ENCODE measurements at regions not wholly inside any gene's neighbourhood (a gene's known extent, or its start where the extent isn't known, plus 50 kb on each side); places are given as distances from the start of the nearest gene placed in this dataset.
"Not testable (repeated sequence)": the region's sequence is repeated elsewhere in the genome, so short reads cannot be mapped to it uniquely, and the experiment has no call there.

DNA sequence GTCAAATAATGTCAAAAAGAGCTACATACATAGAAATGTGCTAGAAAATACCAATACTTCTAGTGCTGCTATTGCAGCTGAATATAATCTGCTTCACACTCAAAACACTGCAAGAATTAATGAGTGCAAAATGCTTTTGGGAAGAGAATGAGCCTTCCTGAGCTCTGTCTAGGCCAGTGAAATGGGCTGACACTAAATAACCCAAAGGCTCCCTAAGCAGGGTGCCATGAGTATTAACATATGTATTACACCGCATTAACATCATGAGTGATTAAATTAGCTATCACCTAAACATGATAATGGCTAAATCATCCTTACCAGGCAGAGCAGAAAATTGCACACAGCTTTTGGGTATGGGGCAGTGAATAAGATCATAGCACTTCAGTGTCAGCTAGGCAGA, 806.3 kb upstream of the NECTIN3 start:
- no peak for FAIRE-seq
- no peak for TF ChIP-seq POLR2A (IDR thresholded peaks at IDR 0.05; ENCODE audit: low read depth, low read length)
- DNase-seq (ENCODE audit: insufficient read length, low spot score) = no peak

- no peak for DNase-seq (ENCODE audit: insufficient read length, low spot score)
Observed at GRCh38 chr3:110267304-110267845, 804.2 kb upstream of the NECTIN3 start.

DNA sequence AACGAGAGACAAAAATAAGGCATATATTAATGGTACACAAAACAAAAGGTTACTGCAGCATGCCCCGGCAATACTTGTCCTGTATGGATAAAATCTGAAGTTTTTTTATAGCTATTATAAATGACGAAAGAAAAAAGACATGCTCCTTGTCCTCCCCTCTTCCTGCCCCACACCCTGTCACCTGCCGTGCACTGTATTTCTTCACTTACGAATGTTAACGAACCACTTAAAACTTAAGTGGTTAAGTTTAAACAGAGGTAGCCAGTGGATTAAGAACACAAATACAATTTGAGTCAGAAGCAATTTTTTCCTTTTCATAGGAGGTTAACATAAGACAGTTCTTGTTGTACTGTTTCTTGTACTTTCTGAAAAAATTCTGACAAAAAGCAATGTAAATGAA, 799.1 kb upstream of the NECTIN3 start:
- DNase-seq (ENCODE audit: insufficient read length, low spot score) (no peak), FAIRE-seq (no peak)
- TF ChIP-seq POLR2A (IDR thresholded peaks at IDR 0.05; ENCODE audit: low read depth, low read length) = no peak

More at GRCh38 chr3:110267304-110267845, 804.2 kb upstream of the NECTIN3 start:
- FAIRE-seq = no peak
- no peak for TF ChIP-seq POLR2A (IDR thresholded peaks at IDR 0.05; ENCODE audit: low read depth, low read length)

DNA sequence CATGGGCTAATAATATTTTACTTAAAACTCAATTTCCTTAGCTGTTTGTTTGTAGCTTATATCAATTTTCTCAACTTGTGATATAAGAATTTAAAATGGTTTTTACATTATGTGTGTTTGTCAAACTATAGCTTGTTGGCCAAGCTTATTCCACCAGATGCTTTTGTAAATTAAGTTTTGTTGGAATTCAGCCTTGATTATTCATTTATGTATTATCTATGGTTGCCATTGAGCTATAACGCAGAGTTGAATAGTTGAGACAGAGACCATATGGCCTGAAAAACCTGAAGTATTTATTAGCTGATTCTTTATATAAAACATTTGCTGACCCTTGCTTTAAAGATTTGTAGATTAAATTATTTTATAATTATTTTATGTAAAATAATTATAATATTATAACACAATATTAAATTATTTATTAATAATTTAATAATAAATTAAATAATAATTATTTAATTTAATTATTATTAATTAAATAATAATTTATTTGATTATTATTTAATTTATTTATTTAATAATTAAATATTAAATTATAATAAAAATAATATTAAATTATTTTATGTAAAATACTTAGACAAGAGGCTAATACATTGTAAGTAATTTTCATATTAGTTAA, 779.6 kb upstream of the NECTIN3 start:
- FAIRE-seq (no peak), DNase-seq (ENCODE audit: insufficient read length, low spot score) (no peak)
- TF ChIP-seq POLR2A (IDR thresholded peaks at IDR 0.05; ENCODE audit: low read depth, low read length) = no peak

DNA sequence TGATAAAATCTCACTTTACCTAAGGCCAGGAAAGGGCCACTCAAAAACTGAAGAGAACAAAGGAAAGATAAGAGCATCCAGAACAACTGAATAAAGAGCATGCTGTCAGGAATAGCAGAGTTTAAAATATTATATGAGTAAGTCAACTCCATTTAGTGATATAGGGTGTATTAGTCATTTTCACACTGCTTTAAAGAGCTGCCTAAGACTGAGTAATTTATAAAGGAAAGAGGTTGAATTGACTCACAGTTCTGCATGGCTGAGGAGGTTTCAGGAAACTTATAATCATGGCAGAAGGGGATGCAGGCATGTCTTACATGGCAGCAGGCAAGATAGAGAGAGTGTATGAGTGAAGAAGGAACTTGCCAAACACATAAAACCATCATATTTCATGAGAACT, 778.0 kb upstream of the NECTIN3 start:
- FAIRE-seq (no peak), DNase-seq (ENCODE audit: insufficient read length, low spot score) (no peak)
- no peak for TF ChIP-seq POLR2A (IDR thresholded peaks at IDR 0.05; ENCODE audit: low read depth, low read length)

- FAIRE-seq = no peak
- DNase-seq (ENCODE audit: insufficient read length, low spot score) = no peak
- no peak for TF ChIP-seq POLR2A (IDR thresholded peaks at IDR 0.05; ENCODE audit: low read depth, low read length)
Observed at GRCh38 chr3:110296885-110297284, 774.7 kb upstream of the NECTIN3 start.

GRCh38 chr3:110301781-110302180, 769.8 kb upstream of the NECTIN3 start:
- no peak for TF ChIP-seq POLR2A (IDR thresholded peaks at IDR 0.05; ENCODE audit: low read depth, low read length)
- FAIRE-seq (no peak), DNase-seq (ENCODE audit: insufficient read length, low spot score) (no peak)

GRCh38 chr3:110307065-110307809, 764.4 kb upstream of the NECTIN3 start:
- no peak for TF ChIP-seq POLR2A (IDR thresholded peaks at IDR 0.05; ENCODE audit: low read depth, low read length)
- DNase-seq (ENCODE audit: insufficient read length, low spot score) = no peak
- no peak for FAIRE-seq

- FAIRE-seq (no peak), DNase-seq (ENCODE audit: insufficient read length, low spot score) (no peak)
- no peak for TF ChIP-seq POLR2A (IDR thresholded peaks at IDR 0.05; ENCODE audit: low read depth, low read length)
Observed at GRCh38 chr3:110311541-110311940, 760.1 kb upstream of the NECTIN3 start.

- DNase-seq (ENCODE audit: insufficient read length, low spot score) = peak; percentile 10
- FAIRE-seq = peak; percentile 97
- TF ChIP-seq POLR2A (IDR thresholded peaks at IDR 0.05; ENCODE audit: low read depth, low read length) = no peak
Observed at GRCh38 chr3:110314512-110315114, 757.0 kb upstream of the NECTIN3 start.

DNA sequence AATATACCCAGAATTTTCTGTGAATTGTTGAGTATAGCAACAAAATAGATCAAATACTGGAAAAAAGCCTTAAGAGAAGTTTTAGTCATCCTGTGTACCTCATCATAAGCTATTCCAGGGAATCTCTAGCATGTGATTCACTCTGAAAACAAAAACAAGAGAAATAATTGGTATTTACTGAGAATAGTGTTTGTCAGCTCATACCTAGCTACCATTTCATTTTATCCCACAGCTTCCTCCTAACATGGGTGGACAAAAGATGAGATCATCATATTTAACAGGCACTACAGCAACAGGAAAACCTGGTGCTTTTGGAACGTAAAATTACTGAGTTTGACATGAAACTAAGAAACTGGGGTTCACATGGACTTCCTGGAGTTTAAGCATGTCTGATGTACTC, 753.5 kb upstream of the NECTIN3 start:
- DNase-seq (ENCODE audit: insufficient read length, low spot score) (no peak), FAIRE-seq (peak; percentile 57)
- TF ChIP-seq POLR2A (IDR thresholded peaks at IDR 0.05; ENCODE audit: low read depth, low read length) = no peak

- FAIRE-seq = no peak
Observed at GRCh38 chr3:110323349-110323748, 748.3 kb upstream of the NECTIN3 start.

GRCh38 chr3:110324171-110324705, 747.4 kb upstream of the NECTIN3 start:
- DNase-seq (ENCODE audit: insufficient read length, low spot score) (no peak), FAIRE-seq (no peak)
- no peak for TF ChIP-seq POLR2A (IDR thresholded peaks at IDR 0.05; ENCODE audit: low read depth, low read length)

More at GRCh38 chr3:110323349-110323748, 748.3 kb upstream of the NECTIN3 start:
- DNase-seq (ENCODE audit: insufficient read length, low spot score) = no peak
- no peak for TF ChIP-seq POLR2A (IDR thresholded peaks at IDR 0.05; ENCODE audit: low read depth, low read length)

DNA sequence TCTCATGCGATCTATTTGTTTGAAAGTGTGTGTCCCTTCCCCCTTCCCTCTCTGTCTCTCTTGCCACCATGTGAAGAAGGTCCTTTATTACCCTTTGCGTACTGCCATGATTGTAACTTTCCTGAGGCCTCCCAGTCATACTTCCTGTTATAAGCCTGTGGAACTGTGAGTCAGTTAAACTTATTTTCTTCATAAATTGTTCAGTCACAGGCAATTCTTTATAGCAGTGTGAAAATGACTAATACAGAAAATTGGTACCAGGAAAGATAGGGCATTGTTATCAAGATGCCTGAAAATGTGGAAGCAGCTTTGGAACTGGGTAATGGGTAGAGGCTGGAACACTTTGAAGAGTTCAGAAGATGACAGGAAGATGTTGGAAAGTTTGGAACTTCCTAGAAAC, 743.7 kb upstream of the NECTIN3 start:
- no peak for DNase-seq (ENCODE audit: insufficient read length, low spot score)
- no peak for FAIRE-seq
- no peak for TF ChIP-seq POLR2A (IDR thresholded peaks at IDR 0.05; ENCODE audit: low read depth, low read length)

- FAIRE-seq; DNase-seq (ENCODE audit: insufficient read length, low spot score): not testable (repeated sequence)
Observed at GRCh38 chr3:110331562-110331961, 740.1 kb upstream of the NECTIN3 start.

Data from H54 (cell line).